Stomach (tissue), 8 donors: ENCODE measurements at regions not wholly inside any gene's neighbourhood (a gene's known extent, or its start where the extent isn't known, plus 50 kb on each side); places are given as distances from the start of the nearest gene placed in this dataset.

Source experiments
- DNase-seq, 2 donors: peaks; one replicate each; pipeline versions ENCODE4 v3.0.0 to v3.0.0-alpha.2; 2013 to 2019
- H3K27ac ChIP-seq, 5 donors: fragments of 200-600 bp in 4 of 5; sonication (generic) in 4 of 5; one replicate each; pipeline ENCODE4 v1.5.1; 2013 to 2019; ENCODE audit warnings: mild to moderate bottlenecking in 1 of 5, moderate library complexity in 1 of 5
- H3K27me3 ChIP-seq, 3 donors: fragments of 200-600 bp; sonication (generic); one replicate each; pipeline ENCODE4 v1.5.1; 2017 to 2019; ENCODE audit warnings: mixed run types in 1 of 3
- H3K36me3 ChIP-seq, 4 donors: fragments of 200-600 bp; sonication (generic); 1 replicate in 3 of 4; 2 replicates in 1 of 4; pipeline ENCODE4 v1.5.1; 2016 to 2019
- H3K4me1 ChIP-seq, 4 donors: fragments of 200-600 bp; sonication (generic); one replicate each; pipeline ENCODE4 v1.5.1; 2016 to 2019
- H3K4me3 ChIP-seq, 4 donors: fragments of 200-600 bp; sonication (generic) in 3 of 4; one replicate each; pipeline ENCODE4 v1.5.1; 2016 to 2019; ENCODE audit warnings: mild to moderate bottlenecking in 1 of 4
- H3K9me3 ChIP-seq, 4 donors: fragments of 200-600 bp; sonication (generic); one replicate each; pipeline ENCODE4 v1.5.1; 2016 to 2019
- CTCF ChIP-seq, 7 experiments: fragments of 450-650 bp in 4 of 7; fragments of 200-600 bp in 3 of 7; sonication (generic) in 3 of 7; IDR thresholded peaks; one replicate each; pipeline ENCODE4 v1.5.1; 2016 to 2019; ENCODE audit warnings: antibody characterized with exemption in 7 of 7, control low read depth in 2 of 7, mild to moderate bottlenecking in 1 of 7
- EP300 ChIP-seq: sonication (generic); formaldehyde crosslinking; IDR thresholded peaks from one replicate; pipeline ENCODE4 v1.6.1; 2017; ENCODE audit warnings: antibody characterized with exemption
- POLR2A ChIP-seq, 4 donors: fragments of 450-650 bp; IDR thresholded peaks; one replicate each; pipeline ENCODE4 v1.6.1; 2016; ENCODE audit warnings: antibody characterized with exemption in 4 of 4, control low read depth in 2 of 4, mild to moderate bottlenecking in 1 of 4, moderate library complexity in 1 of 4
- POLR2AphosphoS5 ChIP-seq, 3 donors: sonication (generic); formaldehyde crosslinking; IDR thresholded peaks; one replicate each; pipeline ENCODE4 v1.6.1; 2016; ENCODE audit warnings: antibody characterized with exemption in 3 of 3
- WGBS, 5 donors: extraction: QIAGEN DNeasy Blood & Tissue Kit in 3 of 5; methylation state at CpG; one replicate each; pipeline versions ENCODE4 v1.1.5 to v1.1.7; 2013 to 2018; 5-methylcytosine and 5-hydroxymethylcytosine counted together
- intact Hi-C: fragments of 100-400 bp; cut with DNase I; formaldehyde crosslinking; loops from one replicate; pipeline ENCODE4 v1.15.1; 2023; ENCODE audit warnings: low total_unique reads
- donor health status: healthy with polysubstance abuse.
- donor health status: Bipolar disorder and iron deficiency.
- donor health status: healthy.

DNA sequence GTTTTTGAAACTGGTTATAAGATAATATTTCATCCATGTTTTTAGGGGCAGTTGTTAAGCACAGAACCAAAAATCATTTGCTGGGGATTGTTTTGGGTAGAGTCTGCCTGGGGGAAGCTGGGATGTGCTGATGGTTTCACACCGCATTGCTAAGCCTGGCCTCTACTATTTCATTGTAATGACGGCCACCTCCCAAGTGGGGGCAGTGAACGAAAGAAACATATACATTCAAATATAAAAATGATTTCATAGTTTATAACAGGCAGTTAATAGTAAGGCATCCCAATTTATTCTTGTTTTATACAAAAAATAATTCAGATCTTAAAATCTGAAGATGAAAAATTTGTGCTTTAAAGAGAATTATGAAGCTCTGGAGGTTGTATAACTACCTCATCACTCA lies 750.8 kb downstream of the REEP3 start:
- Histone ChIP-seq H3K4me1 (no peaks in the 10 kb centered on the region), H3K27ac (no peak overlapping the region), H3K36me3 (no peaks in the 10 kb centered on the region), H3K4me3 (no peak overlapping the region), H3K9me3 (no peaks in the 10 kb centered on the region), H3K27me3 (no peaks in the 10 kb centered on the region)
- intact Hi-C loops: no loop called here
- DNase-seq: no peak
- WGBS, 5 donors: 39 to 50% (median 47%) methylated on average over 3 of the region's 3 CpGs
- TF ChIP-seq POLR2AphosphoS5 (IDR thresholded peaks at IDR 0.05): no peak
- TF ChIP-seq POLR2A (IDR thresholded peaks at IDR 0.05): no peak
- TF ChIP-seq CTCF (IDR thresholded peaks at IDR 0.05): no peak

DNA sequence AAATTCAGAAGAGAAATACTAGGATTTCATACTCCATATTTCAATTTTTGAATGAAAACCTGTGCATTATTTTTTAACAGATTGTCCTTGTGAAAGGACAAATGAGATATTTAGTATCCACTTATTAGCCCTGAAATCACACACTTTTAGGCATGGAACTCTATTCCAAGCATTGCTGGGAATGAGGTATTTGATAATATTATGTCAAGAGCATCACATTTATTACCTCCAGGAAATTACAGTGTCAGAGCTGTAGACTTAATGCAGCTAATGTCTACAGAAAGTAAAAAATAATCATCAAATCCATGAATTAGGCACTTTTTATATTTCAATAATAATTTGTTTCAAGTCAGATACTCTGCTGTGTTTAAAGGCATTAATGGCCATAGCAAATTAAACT lies 753.8 kb downstream of the REEP3 start:
- Histone ChIP-seq H3K4me1 (no peaks in the 10 kb centered on the region), H3K36me3 (no peaks in the 10 kb centered on the region), H3K9me3 (no peaks in the 10 kb centered on the region), H3K4me3 (no peak overlapping the region), H3K27ac (no peak overlapping the region), H3K27me3 (no peaks in the 10 kb centered on the region)
- no peak for DNase-seq
- intact Hi-C loops: no loop called here
- TF ChIP-seq CTCF (IDR thresholded peaks at IDR 0.05) (no peak), POLR2A (IDR thresholded peaks at IDR 0.05) (no peak), EP300 (no peak), POLR2AphosphoS5 (IDR thresholded peaks at IDR 0.05) (no peak)

DNA sequence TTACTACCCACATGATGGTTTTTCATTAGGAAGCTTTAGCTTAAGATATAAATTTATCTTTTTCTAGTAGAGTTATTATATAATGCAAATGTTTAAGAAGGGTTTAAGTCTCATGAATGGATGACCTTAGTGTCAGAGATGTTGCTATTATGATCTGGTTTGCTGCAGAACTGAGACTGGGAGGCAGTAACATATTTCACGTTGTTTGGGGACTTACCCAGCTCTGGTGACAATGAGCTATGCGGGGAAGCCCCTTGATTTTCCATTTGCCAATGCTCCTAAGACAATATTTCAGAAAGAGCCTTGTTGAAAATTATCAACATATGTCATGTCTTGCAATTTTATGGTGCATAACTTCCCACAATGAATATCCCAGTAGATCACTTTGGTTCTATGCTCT lies 754.6 kb downstream of the REEP3 start:
- WGBS, 5 donors: 65 to 72% (median 70%) methylated on average over 2 of the region's 2 CpGs
- Histone ChIP-seq H3K4me3 (no peak overlapping the region), H3K36me3 (no peaks in the 10 kb centered on the region), H3K27ac (no peak overlapping the region), H3K27me3 (no peaks in the 10 kb centered on the region), H3K9me3 (no peaks in the 10 kb centered on the region), H3K4me1 (no peaks in the 10 kb centered on the region)
- intact Hi-C loops: no loop called here
- TF ChIP-seq EP300 (no peak), POLR2A (IDR thresholded peaks at IDR 0.05) (no peak), POLR2AphosphoS5 (IDR thresholded peaks at IDR 0.05) (no peak), CTCF (IDR thresholded peaks at IDR 0.05) (no peak)
- DNase-seq: no peak

DNA sequence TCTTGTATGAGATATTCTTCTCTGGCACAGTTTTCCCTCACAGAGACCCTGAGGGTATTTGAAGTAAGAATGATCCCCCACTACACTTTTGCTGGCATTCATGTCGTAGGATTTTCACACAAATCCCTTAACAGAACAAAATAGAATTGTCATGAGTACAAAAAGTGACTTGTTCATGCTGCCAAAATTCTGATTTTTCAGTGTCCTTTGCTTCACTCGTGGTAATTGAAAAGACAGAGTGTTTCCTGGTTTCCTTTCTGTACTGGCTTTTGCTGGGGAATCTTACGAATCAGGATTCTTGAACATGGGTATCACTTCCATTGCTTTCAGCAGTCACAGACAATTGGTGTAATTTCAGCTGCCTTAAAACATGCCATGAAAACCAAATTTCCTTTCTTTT lies 756.3 kb downstream of the REEP3 start:
- Histone ChIP-seq H3K4me3 (no peak overlapping the region), H3K27ac (no peak overlapping the region), H3K36me3 (no peaks in the 10 kb centered on the region), H3K4me1 (no peaks in the 10 kb centered on the region), H3K27me3 (no peaks in the 10 kb centered on the region), H3K9me3 (no peaks in the 10 kb centered on the region)
- intact Hi-C loops: no loop called here
- 64 to 76% (median 70%) methylated on average over 3 of the region's 3 CpGs for WGBS, 5 donors
- DNase-seq: no peak
- TF ChIP-seq POLR2AphosphoS5 (IDR thresholded peaks at IDR 0.05) (no peak), POLR2A (IDR thresholded peaks at IDR 0.05) (no peak), CTCF (IDR thresholded peaks at IDR 0.05) (no peak), EP300 (no peak)

GRCh38 chr10:64283621-64284020 lies 762.4 kb downstream of the REEP3 start:
- TF ChIP-seq POLR2AphosphoS5 (IDR thresholded peaks at IDR 0.05): no peak
- no peak for TF ChIP-seq EP300
- TF ChIP-seq CTCF (IDR thresholded peaks at IDR 0.05): no peak
- no peak for TF ChIP-seq POLR2A (IDR thresholded peaks at IDR 0.05)
- H3K9me3 ChIP-seq: no peaks in the 10 kb centered on the region
- H3K27me3 ChIP-seq: no peaks in the 10 kb centered on the region
- no peaks in the 10 kb centered on the region for H3K4me1 ChIP-seq
- H3K4me3 ChIP-seq: no peak overlapping the region
- H3K36me3 ChIP-seq: no peaks in the 10 kb centered on the region
- H3K27ac ChIP-seq: no peak overlapping the region
- 75 to 89% (median 80%) methylated on average over 3 of the region's 3 CpGs for WGBS, 5 donors
- intact Hi-C loops: no loop called here
- DNase-seq: no peak
